Sciatic nerve (tissue), 2 donors: ENCODE measurements at regions not wholly inside any gene's neighbourhood (a gene's known extent, or its start where the extent isn't known, plus 50 kb on each side); places are given as distances from the start of the nearest gene placed in this dataset.
"Not testable (repeated sequence)": the region's sequence is repeated elsewhere in the genome, so short reads cannot be mapped to it uniquely, and the experiment has no call there.

Source experiments
- ATAC-seq: fragments of 200-7000 bp; cut with Tn5 transposase; one replicate; pipeline ENCODE4 v1.9.1; 2020; ENCODE audit warnings: mild to moderate bottlenecking, moderate library complexity
- DNase-seq: peaks from one replicate; pipeline ENCODE4 v3.0.0-alpha.2; 2020; ENCODE audit warnings: low spot score
- intact Hi-C: fragments of 100-400 bp; cut with DNase I; formaldehyde crosslinking; loops from one replicate; pipeline ENCODE4 v1.14.2; 2022
- donor health status: DM: no; HTN: no; CAD: no.
- donor health status: DM: no; HTN: no; CAD: no.

- no peak for ATAC-seq
- intact Hi-C loops: no loop called here
Measured at GRCh38 chr3:105972069-105972468, 103.3 kb upstream of the CBLB start.

GRCh38 chr3:105974381-105974780, 105.6 kb upstream of the CBLB start:
- ATAC-seq: no peak
- no peak for DNase-seq
- intact Hi-C loops: no loop called here

More at GRCh38 chr3:105972069-105972468, 103.3 kb upstream of the CBLB start:
- no peak for DNase-seq

- intact Hi-C loops: no loop called here
- no peak for ATAC-seq
- no peak for DNase-seq
Measured at GRCh38 chr3:105976196-105976595, 107.4 kb upstream of the CBLB start.

GRCh38 chr3:105979961-105980360, 111.1 kb upstream of the CBLB start:
- DNase-seq (no peak), ATAC-seq (no peak)
- intact Hi-C loops: no loop called here

GRCh38 chr3:105982207-105982606, 113.4 kb upstream of the CBLB start:
- intact Hi-C loops: no loop called here
- ATAC-seq (no peak), DNase-seq (no peak)

- intact Hi-C loops: no loop called here
- no peak for ATAC-seq
- DNase-seq: no peak
Measured at GRCh38 chr3:105984837-105985236, 116.0 kb upstream of the CBLB start.

GRCh38 chr3:105986343-105986742, 117.5 kb upstream of the CBLB start:
- ATAC-seq, DNase-seq, intact Hi-C loops: not testable (repeated sequence)

- intact Hi-C loops: no loop called here
- DNase-seq: no peak
- no peak for ATAC-seq
Measured at GRCh38 chr3:105987809-105988208, 119.0 kb upstream of the CBLB start.

- ATAC-seq: no peak
- intact Hi-C loops: no loop called here
Measured at GRCh38 chr3:105988540-105989212, 119.9 kb upstream of the CBLB start.

GRCh38 chr3:105996781-105997180, 128.0 kb upstream of the CBLB start:
- ATAC-seq: no peak
- DNase-seq: no peak
- intact Hi-C loops: loop anchor here (5.0 kb wide), 1 partner anchor 576 kb away; no protein-coding TSS in a partner anchor

More at GRCh38 chr3:105988540-105989212, 119.9 kb upstream of the CBLB start:
- DNase-seq: no peak

GRCh38 chr3:105997466-105997799, 128.6 kb upstream of the CBLB start:
- DNase-seq (no peak), ATAC-seq (peak; percentile 41)
- intact Hi-C loops: loop anchor here (5.0 kb wide), 1 partner anchor 575 kb away; no protein-coding TSS in a partner anchor

GRCh38 chr3:105997800-105998526, 129.2 kb upstream of the CBLB start:
- intact Hi-C loops: loop anchor here (5.0 kb wide), 1 partner anchor 574 kb away; no protein-coding TSS in a partner anchor
- DNase-seq (no peak), ATAC-seq (peak; percentile 89)

GRCh38 chr3:105999856-106000255, 131.0 kb upstream of the CBLB start:
- DNase-seq (no peak), ATAC-seq (no peak)
- intact Hi-C loops: loop anchor here (5.0 kb wide), 1 partner anchor 572 kb away; no protein-coding TSS in a partner anchor

- intact Hi-C loops: no loop called here
- DNase-seq: no peak
- no peak for ATAC-seq
Measured at GRCh38 chr3:106001923-106002322, 133.1 kb upstream of the CBLB start.

- DNase-seq (no peak), ATAC-seq (peak; percentile 82)
- intact Hi-C loops: no loop called here
Measured at GRCh38 chr3:106004137-106004681, 135.4 kb upstream of the CBLB start.

- intact Hi-C loops: no loop called here
- ATAC-seq (peak; percentile 40), DNase-seq (no peak)
Measured at GRCh38 chr3:106004826-106005225, 136.0 kb upstream of the CBLB start.

GRCh38 chr3:106006001-106006400, 137.2 kb upstream of the CBLB start:
- DNase-seq (no peak), ATAC-seq (peak; percentile 50)
- intact Hi-C loops: no loop called here

- ATAC-seq: no peak
- intact Hi-C loops: no loop called here
- DNase-seq: no peak
Measured at GRCh38 chr3:106006571-106006970, 137.8 kb upstream of the CBLB start.

- intact Hi-C loops: no loop called here
- no peak for ATAC-seq
- no peak for DNase-seq
Measured at GRCh38 chr3:106007512-106007911, 138.7 kb upstream of the CBLB start.

- intact Hi-C loops: no loop called here
- no peak for ATAC-seq
- DNase-seq: no peak
Measured at GRCh38 chr3:106008766-106009165, 140.0 kb upstream of the CBLB start.
